Right forelimb (tissue), 1 donor: ENCODE measurements at regions not wholly inside any gene's neighbourhood (a gene's known extent, or its start where the extent isn't known, plus 50 kb on each side); places are given as distances from the start of the nearest gene placed in this dataset.
A peak's percentile ranks its signal among the peaks of the same experiment; 100 is the strongest.

Experiments used
- DNase-seq: peaks from one replicate; pipeline ENCODE4 v3.0.0-alpha.2; 2018

DNA sequence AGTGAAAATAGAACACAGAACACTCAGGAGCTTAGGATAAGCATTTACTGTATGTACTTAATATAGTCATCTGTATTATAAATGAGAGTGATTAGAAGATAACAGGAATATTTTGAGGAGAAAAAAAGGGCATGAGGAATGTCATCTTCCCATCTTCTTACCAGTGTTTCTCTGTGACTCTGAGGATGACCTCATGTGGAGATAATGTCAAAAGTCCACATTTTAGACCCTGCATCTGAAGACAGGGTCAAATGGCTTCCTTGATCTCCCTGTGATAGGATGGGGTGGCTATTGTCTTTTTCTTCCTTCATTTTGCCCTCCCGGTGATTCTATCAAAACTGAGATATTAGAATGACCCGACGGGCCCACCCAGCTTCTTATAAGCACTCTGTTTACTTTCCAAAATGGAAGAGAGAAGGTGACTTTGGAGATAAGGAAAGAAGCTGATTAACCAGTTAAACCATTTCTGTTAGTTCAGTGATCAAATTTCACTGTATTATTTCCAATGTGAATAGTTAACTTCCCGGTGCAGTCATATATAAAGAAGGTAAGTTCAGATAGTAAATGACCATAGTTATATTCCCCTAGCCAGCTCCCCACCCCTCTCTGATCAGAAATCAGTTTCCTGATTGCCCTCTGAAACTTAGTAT is 115.7 kb upstream of the SALL4 start:
- no peak for DNase-seq

GRCh38 chr20:51916244-51916643 is 113.9 kb upstream of the SALL4 start:
- DNase-seq, result no peak

GRCh38 chr20:51914758-51915157 is 112.4 kb upstream of the SALL4 start:
- no peak for DNase-seq

DNA sequence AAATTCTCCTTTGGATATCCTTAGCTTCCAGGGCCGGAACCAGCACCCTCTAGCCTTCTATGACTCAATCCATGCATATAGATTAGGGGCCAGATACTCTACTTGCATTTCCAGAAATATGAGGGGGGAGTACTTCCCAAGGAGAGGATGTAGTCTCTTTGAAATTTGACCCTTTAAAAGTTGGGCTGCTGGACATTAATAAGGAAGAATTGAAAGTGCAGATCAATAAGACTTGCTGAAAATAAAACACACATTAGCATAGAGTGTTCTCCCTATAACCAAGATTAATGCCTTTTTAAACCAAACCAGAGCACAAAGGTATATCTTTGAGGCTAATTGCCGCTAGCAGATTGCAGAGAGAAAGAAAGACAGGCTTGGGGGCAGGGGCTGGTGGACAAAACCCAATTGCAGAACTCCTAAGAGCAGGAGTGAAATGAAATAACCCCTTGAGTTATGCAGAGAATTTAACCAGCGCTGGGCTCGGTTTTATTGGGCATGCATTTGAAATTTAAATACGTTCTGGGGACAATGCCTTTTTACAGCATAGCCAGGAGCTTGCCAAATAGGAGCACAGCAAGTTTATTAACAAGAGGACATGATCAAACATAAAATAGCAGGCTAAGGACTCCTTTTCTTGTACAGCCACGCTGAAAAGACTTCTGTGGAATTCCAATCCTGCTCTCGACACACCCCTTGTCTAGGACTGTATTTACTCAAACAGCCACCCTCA is 108.2 kb upstream of the SALL4 start:
- DNase-seq, result no peak

GRCh38 chr20:51906679-51907078 is 104.4 kb upstream of the SALL4 start:
- DNase-seq, result no peak

DNA sequence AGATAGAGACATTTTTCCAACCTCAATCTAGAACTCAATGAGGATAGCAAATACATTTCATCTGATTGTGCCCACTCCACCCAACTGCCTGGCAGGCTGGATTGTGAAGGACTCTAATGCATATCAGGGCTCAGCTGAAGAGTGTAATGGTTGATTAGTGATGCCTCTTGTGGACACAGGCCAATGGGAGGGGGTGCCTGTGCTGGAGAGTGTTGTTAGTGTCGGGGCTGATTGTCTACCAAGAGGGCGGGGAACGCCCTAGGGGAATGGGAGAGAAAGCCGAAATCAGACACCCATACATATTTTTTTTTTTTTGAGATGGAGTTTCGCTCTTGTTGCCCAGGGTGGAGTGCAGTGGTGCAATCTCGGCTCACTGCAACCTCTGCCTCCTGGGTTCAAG is 103.7 kb upstream of the SALL4 start:
- no peak for DNase-seq

- peak; percentile 43 for DNase-seq
Observed at GRCh38 chr20:51902933-51903332, 100.6 kb upstream of the SALL4 start.

- DNase-seq, result no peak
Observed at GRCh38 chr20:51900443-51900842, 98.1 kb upstream of the SALL4 start.

GRCh38 chr20:51899674-51900073 is 97.4 kb upstream of the SALL4 start:
- DNase-seq, result no peak

DNA sequence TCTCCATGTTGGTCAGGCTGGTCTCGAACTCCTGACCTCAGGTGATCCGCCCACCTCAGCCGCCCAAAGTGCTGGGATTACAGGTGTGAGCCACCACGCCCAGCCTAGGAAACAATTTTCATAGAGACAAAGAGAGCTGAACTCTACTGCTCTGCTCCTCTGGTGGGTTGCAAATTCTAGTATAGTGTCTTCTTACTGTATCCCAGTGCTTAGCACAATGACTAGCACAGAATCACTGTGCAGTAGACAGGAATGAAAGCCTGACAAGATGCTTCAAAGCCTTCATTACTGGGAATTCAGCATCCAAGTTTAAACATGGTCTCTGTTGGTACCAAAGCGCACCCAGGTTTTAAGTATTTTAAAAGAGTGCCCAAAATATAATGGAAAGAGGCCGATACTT is 96.5 kb upstream of the SALL4 start:
- no peak for DNase-seq

DNA sequence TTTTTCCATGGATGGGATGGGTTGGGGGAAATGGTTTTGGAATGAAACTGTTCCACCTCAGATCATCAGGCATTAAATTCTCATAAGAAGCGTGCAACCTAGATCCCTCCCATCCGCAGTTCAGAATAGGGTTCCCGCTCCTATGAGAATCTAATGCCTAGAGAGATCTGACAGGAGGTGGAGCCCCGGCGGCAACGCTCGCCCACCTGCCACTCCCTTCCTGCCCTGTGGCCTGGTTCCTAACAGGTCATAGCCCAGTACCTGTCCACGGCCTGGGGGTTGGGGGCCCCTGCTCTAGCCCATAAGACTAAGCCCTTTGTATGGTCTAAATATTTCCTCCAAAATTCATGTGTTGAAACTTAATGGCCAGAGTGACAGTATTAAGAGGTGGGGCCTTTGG is 92.3 kb upstream of the SALL4 start:
- DNase-seq, result no peak

- no peak for DNase-seq
Observed at GRCh38 chr20:51894201-51894600, 91.9 kb upstream of the SALL4 start.

DNA sequence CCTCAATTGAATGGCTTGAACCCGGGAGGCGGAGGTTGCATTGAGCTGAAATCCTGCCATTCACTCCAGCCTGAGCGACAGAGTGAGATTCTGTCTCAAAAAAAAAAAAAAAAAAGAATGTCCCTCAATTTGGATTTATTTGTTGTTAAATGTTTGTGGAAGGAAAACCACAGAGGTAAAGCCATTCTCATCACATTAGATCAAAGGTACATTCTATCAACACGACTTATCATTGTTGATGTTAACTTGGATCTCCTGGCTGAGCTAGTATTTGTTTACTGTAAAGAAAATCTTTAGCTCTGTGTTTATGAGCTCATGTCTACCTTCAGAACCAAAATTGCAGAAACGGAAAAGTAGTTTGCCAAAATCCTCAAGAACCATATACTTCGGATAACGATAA is 91.4 kb upstream of the SALL4 start:
- no peak for DNase-seq

DNA sequence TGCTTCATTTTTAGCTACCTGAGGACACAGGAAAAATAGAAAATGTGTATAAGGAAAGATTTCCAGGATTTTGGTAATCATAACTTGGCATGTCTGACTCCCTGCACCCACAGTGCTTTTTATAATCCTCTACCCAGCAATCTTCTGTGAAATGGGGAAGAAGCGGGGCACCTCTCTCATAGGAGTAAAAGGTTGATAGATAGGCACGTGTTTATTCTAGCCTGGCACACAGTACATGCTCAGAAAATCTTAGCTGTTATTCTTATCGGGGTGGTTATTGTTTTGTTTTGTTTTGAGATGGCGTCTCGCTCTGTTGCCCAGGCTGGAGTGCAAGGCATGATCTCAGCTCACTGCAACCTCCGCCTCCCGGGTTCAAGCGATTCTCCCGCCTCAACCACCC is 87.7 kb upstream of the SALL4 start:
- no peak for DNase-seq

- DNase-seq, result no peak
Observed at GRCh38 chr20:51889466-51889865, 87.1 kb upstream of the SALL4 start.

DNA sequence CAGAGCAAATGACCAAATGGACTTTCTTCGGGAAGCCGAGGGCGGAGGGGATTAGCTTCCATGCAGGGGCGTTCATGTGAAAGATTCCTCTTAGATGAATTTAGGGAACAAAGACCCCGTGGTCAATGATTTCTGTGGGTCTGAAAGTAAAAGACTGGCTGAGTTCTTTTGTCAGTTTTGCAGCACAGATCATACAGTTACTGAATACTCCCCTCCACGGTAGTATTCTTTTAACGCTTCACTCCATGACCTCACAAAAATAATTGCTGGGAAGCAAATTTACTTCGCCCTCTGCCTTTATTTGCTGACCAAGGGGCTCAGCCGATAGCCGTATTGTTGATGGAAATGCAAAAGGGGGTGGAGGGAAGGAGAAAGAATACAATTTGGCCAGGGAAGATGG is 86.0 kb upstream of the SALL4 start:
- DNase-seq, result no peak

- DNase-seq, result no peak
Observed at GRCh38 chr20:51886891-51887608, 84.7 kb upstream of the SALL4 start.

DNA sequence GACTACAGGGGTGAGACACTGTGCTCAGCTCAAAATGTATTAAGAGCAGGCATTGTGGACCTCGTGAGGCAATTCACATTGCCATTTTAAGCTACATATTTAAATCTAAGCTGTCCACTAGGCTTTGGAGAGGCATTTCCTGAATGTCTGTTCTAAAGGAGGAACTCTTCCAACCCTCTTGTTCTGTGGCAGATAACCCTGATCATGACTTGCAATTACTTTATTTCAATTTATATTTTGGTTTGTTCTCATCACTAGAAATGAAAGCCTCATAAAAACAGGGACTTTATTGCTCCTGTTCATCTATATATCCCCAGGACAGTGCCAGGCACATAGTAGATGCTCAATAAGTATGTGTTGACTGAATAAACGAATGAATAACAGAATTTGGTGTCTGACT is 84.0 kb upstream of the SALL4 start:
- DNase-seq, result no peak

DNA sequence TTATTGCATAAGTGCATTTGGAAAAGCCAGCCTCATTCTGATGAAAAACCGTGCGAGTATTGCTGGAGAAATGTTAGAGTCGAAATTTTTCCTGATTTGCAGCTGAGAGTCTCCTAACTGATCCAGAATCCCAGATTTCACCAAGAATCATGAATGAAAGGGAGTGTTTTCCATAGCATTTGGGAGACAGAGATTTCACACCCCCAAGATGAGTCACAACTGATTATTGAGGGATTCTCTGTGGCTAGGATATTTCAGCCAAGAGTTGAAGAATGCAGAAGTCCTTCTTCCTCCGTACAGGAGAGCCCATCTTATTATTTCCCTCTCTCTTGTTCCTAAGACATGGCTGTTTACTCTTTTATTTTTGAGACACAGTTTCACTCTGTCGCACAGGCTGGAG is 82.2 kb upstream of the SALL4 start:
- DNase-seq, result no peak

DNA sequence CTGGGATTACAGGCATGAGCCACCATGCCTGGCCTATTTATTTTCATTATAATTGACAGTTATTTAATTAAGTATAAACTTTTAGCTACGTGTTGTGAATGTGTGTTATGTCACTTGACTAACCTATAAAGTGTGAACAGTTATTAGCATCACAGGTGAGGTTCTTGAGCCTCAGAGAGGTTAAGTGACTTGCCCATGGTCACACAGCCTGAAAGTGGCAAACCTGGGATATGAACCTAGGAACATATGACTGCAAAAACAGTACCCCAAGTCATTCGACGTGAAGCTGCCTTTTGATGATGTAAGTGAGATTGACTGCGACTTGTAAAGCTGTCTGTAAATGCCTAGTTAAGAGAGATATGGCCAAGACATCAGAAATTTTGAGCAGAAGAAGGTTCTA is 77.9 kb upstream of the SALL4 start:
- DNase-seq, result no peak

DNA sequence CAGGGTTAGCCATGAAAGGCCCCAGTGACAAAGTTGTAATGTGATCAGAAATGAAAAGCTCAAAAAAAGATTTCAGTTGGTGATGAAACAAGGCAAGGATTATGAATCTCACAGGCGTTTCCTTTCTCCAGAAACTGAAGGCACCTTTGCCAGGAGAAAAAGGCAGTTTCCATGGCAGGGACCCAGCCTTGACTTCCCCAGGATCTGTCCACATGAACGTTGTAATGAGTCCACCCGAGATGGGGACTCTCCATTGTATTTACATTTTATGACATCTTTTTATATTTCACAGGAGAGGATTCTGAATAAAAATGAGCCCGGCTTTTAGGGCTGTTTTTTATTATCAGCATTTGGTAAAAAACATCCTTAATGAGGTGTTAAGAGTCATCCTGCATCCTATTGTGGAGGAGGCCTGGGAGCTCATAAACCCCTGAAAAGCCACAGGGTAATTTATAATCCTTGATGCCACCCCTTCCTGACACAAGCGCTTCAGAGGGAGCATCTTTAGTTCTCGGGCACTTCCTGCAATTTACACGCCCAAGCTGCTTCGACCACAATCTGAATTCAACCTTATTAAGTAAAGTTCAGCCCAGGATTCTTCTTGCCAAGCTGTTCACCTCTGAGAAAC is 74.1 kb upstream of the SALL4 start:
- DNase-seq, result no peak

DNA sequence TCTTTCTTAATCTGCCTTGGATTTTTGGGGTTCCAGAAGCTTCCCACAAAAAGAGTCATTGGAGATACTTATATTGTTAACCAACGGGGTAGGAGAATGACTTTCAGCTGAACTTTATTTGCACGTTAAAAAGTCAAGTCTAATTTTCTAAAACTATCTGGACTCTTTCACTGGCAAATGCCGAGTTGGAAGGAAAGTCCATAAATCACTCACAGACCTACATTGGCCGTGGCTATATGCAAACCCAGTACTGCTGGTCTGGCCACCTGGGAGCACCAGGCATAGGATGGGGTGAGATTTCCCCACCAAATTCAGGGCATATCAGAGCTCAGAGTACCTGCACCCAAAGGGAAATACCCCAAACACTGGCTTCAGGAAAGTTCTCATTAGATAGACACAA is 71.3 kb upstream of the SALL4 start:
- DNase-seq, result no peak

DNA sequence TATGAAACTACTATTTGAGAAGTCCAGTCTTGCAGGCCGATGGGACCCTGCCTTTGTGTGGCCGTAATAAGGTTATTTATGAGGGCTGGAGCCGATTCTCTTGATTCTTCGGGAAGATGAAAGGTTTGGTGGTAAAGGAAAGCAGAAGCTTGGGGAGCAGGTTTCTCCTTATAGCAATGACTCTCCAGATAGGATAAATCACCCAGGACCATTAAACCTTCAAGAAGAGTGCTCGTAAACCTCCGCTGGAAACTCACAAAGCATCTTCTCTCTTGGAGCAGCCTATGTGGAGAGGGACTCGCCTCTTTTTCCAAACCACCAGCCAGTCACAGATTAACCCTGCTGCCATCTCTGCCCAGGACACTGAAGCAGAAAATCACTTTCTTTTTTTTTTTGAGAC is 69.6 kb upstream of the SALL4 start:
- no peak for DNase-seq

DNA sequence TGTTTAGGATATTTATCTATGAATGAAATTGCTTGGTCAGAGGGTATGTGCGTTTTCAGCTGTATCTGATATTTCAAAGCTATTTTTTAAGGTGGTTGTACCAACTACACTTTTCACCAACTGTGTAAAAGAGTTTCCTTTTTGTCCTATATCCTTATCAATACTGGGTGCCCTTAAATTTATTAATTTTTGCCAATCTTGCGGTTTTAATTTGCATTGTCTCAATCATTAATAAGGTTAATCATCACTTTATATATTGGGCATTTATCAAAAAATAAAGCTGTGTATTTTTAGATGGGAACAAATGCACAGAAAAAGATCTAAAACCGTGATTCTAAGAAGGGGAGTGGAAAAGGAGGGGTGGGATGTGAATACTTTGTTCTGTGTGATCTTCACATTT is 66.7 kb upstream of the SALL4 start:
- DNase-seq, result no peak
